IMR-90 (cell line): ENCODE measurements at regions not wholly inside any gene's neighbourhood (a gene's known extent, or its start where the extent isn't known, plus 50 kb on each side); places are given as distances from the start of the nearest gene placed in this dataset.

Experiments used
- ATAC-seq: fragments of 200-7000 bp; cut with Tn5 transposase; 2 replicates; pipeline ENCODE4 v1.9.1; 2020; ENCODE audit warnings: low read depth, mild to moderate bottlenecking, moderate library complexity
- BruUV-seq: library from RNA; stranded (reverse); fragments of 400-500 nt; replicated peaks from 2 replicates; lab custom pipeline; 2021; lab: Mats Ljungman, UMichigan
- CTCF ChIA-PET: fragments of 300-600 bp; formaldehyde crosslinking; extraction: SDS; loops from one replicate; lab custom pipeline; 2021; ENCODE audit warnings: antibody characterized with exemption; lab: Yijun Ruan, JAX
- POLR2A ChIA-PET: fragments of 300-600 bp; sonication (Branson Sonifier 250); formaldehyde crosslinking; loops from one replicate; lab custom pipeline; 2022; ENCODE audit warnings: antibody characterized with exemption; ENCODE audit not compliant: unreplicated experiment; lab: Charles Lee
- DNase-seq: peaks from one replicate; pipeline ENCODE4 v3.0.0; 2013
- H2AFZ ChIP-seq: replicated peaks from 2 replicates; pipeline ENCODE3; 2013; ENCODE audit warnings: low read length, mild to moderate bottlenecking; ENCODE audit not compliant: poor library complexity
- H2AK5ac ChIP-seq: 2 replicates; pipeline ENCODE4 v1.6.1; 2013; ENCODE audit warnings: low read depth, low read length, inconsistent platforms
- H2AK9ac ChIP-seq: replicated peaks from 2 replicates; pipeline ENCODE3; 2013; ENCODE audit warnings: mild to moderate bottlenecking, low read depth, low read length, moderate library complexity; ENCODE audit not compliant: poor library complexity
- H2BK120ac ChIP-seq: 2 replicates; pipeline ENCODE4 v1.6.1; 2013; ENCODE audit warnings: low read depth, low read length, inconsistent platforms
- H2BK15ac ChIP-seq: 3 replicates; pipeline ENCODE4 v1.6.1; 2013; ENCODE audit warnings: low read depth, low read length, inconsistent platforms
- H2BK20ac ChIP-seq: 2 replicates; pipeline ENCODE4 v1.6.1; 2013; ENCODE audit warnings: low read depth, mild to moderate bottlenecking, inconsistent platforms, low read length, moderate library complexity
- H2BK5ac ChIP-seq: 2 replicates; pipeline ENCODE4 v1.6.1; 2013; ENCODE audit warnings: mild to moderate bottlenecking, low read depth, low read length, inconsistent platforms; ENCODE audit not compliant: poor library complexity, severe bottlenecking
- H3K14ac ChIP-seq: replicated peaks from 2 replicates; pipeline ENCODE4 v1.6.1; 2013; ENCODE audit warnings: low read depth, low read length, inconsistent platforms
- H3K18ac ChIP-seq: 2 replicates; pipeline ENCODE4 v1.6.1; 2013; ENCODE audit warnings: low read depth, low read length, control low read depth
- H3K23ac ChIP-seq: 2 replicates; pipeline ENCODE4 v1.6.1; 2013; ENCODE audit warnings: low read depth, low read length, inconsistent platforms
- H3K27ac ChIP-seq: 2 replicates; pipeline ENCODE4 v1.5.1; 2013; ENCODE audit warnings: mild to moderate bottlenecking, control low read depth, low read length; ENCODE audit not compliant: insufficient read depth
- H3K27me3 ChIP-seq: 2 replicates; pipeline ENCODE4 v1.6.1; 2013; ENCODE audit warnings: low read length; ENCODE audit not compliant: control insufficient read depth, insufficient read depth
- H3K36me3 ChIP-seq: 2 replicates; pipeline ENCODE4 v1.6.1; 2013; ENCODE audit warnings: low read length, mixed read lengths; ENCODE audit not compliant: control insufficient read depth, insufficient read depth
- H3K4ac ChIP-seq: 2 replicates; pipeline ENCODE4 v1.6.1; 2013; ENCODE audit warnings: low read depth, low read length, inconsistent platforms
- H3K4me1 ChIP-seq: 2 replicates; pipeline ENCODE4 v1.6.1; 2013; ENCODE audit warnings: low read length, mixed read lengths; ENCODE audit not compliant: control insufficient read depth, insufficient read depth
- H3K4me2 ChIP-seq: 2 replicates; pipeline ENCODE4 v1.6.1; 2013; ENCODE audit warnings: low read depth, mild to moderate bottlenecking, control low read depth, low read length, moderate library complexity
- H3K4me3 ChIP-seq: 2 replicates; pipeline ENCODE4 v1.5.1; 2013; ENCODE audit warnings: low read depth, mild to moderate bottlenecking, control low read depth, low read length, moderate library complexity; ENCODE audit not compliant: insufficient read depth
- H3K56ac ChIP-seq: 2 replicates; pipeline ENCODE4 v1.6.1; 2013; ENCODE audit warnings: low read length, inconsistent platforms; ENCODE audit not compliant: insufficient read depth; ENCODE audit errors: extremely low read depth
- H3K79me1 ChIP-seq, 2 experiments: 2 replicates each; pipeline ENCODE4 v1.6.1; 2013; ENCODE audit warnings: low read length in 2 of 2, inconsistent platforms in 1 of 2, low read depth in 1 of 2
- H3K9ac ChIP-seq: 2 replicates; pipeline ENCODE4 v1.6.1; 2013; ENCODE audit warnings: low read depth, low read length, control low read depth
- H3K9me1 ChIP-seq: 2 replicates; pipeline ENCODE4 v1.6.1; 2013; ENCODE audit warnings: low read length, inconsistent platforms; ENCODE audit not compliant: insufficient read depth
- H3K9me3 ChIP-seq: 2 replicates; pipeline ENCODE4 v1.6.1; 2013; ENCODE audit warnings: low read length; ENCODE audit not compliant: control insufficient read depth, insufficient read depth
- H4K20me1 ChIP-seq: 2 replicates; pipeline ENCODE4 v1.6.1; 2013; ENCODE audit warnings: low read length, inconsistent platforms; ENCODE audit not compliant: insufficient read depth
- H4K5ac ChIP-seq: 2 replicates; pipeline ENCODE4 v1.6.1; 2013; ENCODE audit warnings: mild to moderate bottlenecking, low read depth, low read length, control low read depth
- H4K8ac ChIP-seq, 2 experiments: 2 replicates each; pipeline ENCODE4 v1.6.1; 2013; ENCODE audit warnings: low read depth in 2 of 2, low read length in 2 of 2, control low read depth in 1 of 2, inconsistent platforms in 1 of 2
- H4K91ac ChIP-seq: 2 replicates; pipeline ENCODE4 v1.6.1; 2013; ENCODE audit warnings: low read depth, low read length, inconsistent platforms; ENCODE audit not compliant: insufficient read depth
- BHLHE40 ChIP-seq: fragments of 150-350 bp; IDR thresholded peaks from 2 replicates; pipeline ENCODE4 v1.6.1; 2016; ENCODE audit warnings: mild to moderate bottlenecking, low read depth, low read length
- CHD1 ChIP-seq: IDR thresholded peaks from 2 replicates; pipeline ENCODE4 v1.6.1; 2012; ENCODE audit warnings: low read depth, low read length, improper control_type of control experiment
- CTCF ChIP-seq: conservative IDR thresholded peaks from 2 replicates; pipeline ENCODE4 v1.5.1; 2012; ENCODE audit warnings: mild to moderate bottlenecking, low read depth, low read length, improper control_type of control experiment
- ELK1 ChIP-seq: fragments of 150-350 bp; IDR thresholded peaks from 2 replicates; pipeline ENCODE4 v1.6.1; 2016; ENCODE audit warnings: low read depth, mild to moderate bottlenecking, low read length, moderate library complexity, borderline replicate concordance
- FOS ChIP-seq: fragments of 150-350 bp; IDR thresholded peaks from 2 replicates; pipeline ENCODE4 v1.6.1; 2016; ENCODE audit warnings: low read depth, low read length
- MAFK ChIP-seq: IDR thresholded peaks from 2 replicates; pipeline ENCODE4 v1.6.1; 2012; ENCODE audit warnings: low read depth, low read length, improper control_type of control experiment
- MXI1 ChIP-seq: IDR thresholded peaks from 2 replicates; pipeline ENCODE4 v1.6.1; 2012; ENCODE audit warnings: low read depth, mild to moderate bottlenecking, low read length, moderate library complexity, borderline replicate concordance
- RAD21 ChIP-seq: IDR thresholded peaks from 2 replicates; pipeline ENCODE4 v1.6.1; 2012; ENCODE audit warnings: low read length, improper control_type of control experiment
- RCOR1 ChIP-seq: IDR thresholded peaks from 2 replicates; pipeline ENCODE4 v1.6.1; 2012; ENCODE audit warnings: mild to moderate bottlenecking, low read length, improper control_type of control experiment; ENCODE audit not compliant: insufficient replicate concordance
- WGBS, 2 experiments: methylation state at CpG; one replicate each; pipeline versions ENCODE4 v1.1.5 to v1.1.7; 2013; ENCODE audit warnings: missing lambda C conversion rate in 2 of 2; ENCODE audit not compliant: insufficient read length in 1 of 2; ENCODE audit errors: extremely low coverage in 2 of 2; 5-methylcytosine and 5-hydroxymethylcytosine counted together
- dilution Hi-C: fragments of 300-500 bp; cut with HindIII; formaldehyde crosslinking; loops from one replicate; pipeline ENCODE4 v1.14.3; 2018; ENCODE audit warnings: low sequenced_read_pairs; ENCODE audit not compliant: unreplicated experiment
- in situ Hi-C: fragments of 300-500 bp; cut with MboI; formaldehyde crosslinking; loops from 3 replicates; pipeline ENCODE4 v1.14.3; 2019; ENCODE audit warnings: low sequenced_read_pairs, inconsistent platforms, mixed read lengths
- intact Hi-C: fragments of 100-400 bp; cut with micrococcal nuclease; formaldehyde crosslinking; loops from 2 replicates; pipeline ENCODE4 v1.10.0; 2022

GRCh38 chr16:60852635-60853034 lies 1183.6 kb downstream of the CDH8 start:
- no peak overlapping the region for H3K18ac ChIP-seq
- no peak overlapping the region for H2BK20ac ChIP-seq
- ChIA-PET CTCF (no interaction called here), POLR2A (no interaction called here)
- H2BK5ac ChIP-seq: no peak overlapping the region
- no peak overlapping the region for H2BK120ac ChIP-seq
- no peak overlapping the region for H3K23ac ChIP-seq
- no peak overlapping the region for H4K91ac ChIP-seq
- no peak overlapping the region for H2BK15ac ChIP-seq
- H4K8ac ChIP-seq: no peak overlapping the region
- H3K4me3 ChIP-seq: no peak overlapping the region
- H2AK5ac ChIP-seq: no peak overlapping the region
- no peak overlapping the region for H3K27ac ChIP-seq
- in situ Hi-C loops: no loop called here
- peaks cover 7% of the 10 kb centered on the region; the same call in 1 of the 2 replicates for H3K9me3 ChIP-seq
- WGBS, 2 experiments: no CpG with 5 or more reads among the region's 3 CpGs
- no peak overlapping the region for H3K4me2 ChIP-seq
- no peak overlapping the region for H2AK9ac ChIP-seq
- no peak for TF ChIP-seq RCOR1
- TF ChIP-seq BHLHE40: no peak
- no peak for TF ChIP-seq MAFK
- TF ChIP-seq CTCF: no peak
- TF ChIP-seq CHD1: no peak
- TF ChIP-seq ELK1: no peak
- TF ChIP-seq MXI1: no peak
- TF ChIP-seq FOS: no peak
- no peak for TF ChIP-seq RAD21
- no peak overlapping the region for H4K5ac ChIP-seq
- no peak overlapping the region for H3K9ac ChIP-seq
- ATAC-seq (no peak), DNase-seq (no peak)
- no peaks in the 10 kb centered on the region for H4K20me1 ChIP-seq
- H3K36me3 ChIP-seq: no peaks in the 10 kb centered on the region
- H3K9me1 ChIP-seq: no peaks in the 10 kb centered on the region
- no peak overlapping the region for H2AFZ ChIP-seq
- no peaks in the 10 kb centered on the region for H3K27me3 ChIP-seq
- no peak overlapping the region for H3K56ac ChIP-seq
- no peak overlapping the region for H3K14ac ChIP-seq
- intact Hi-C loops: no loop called here
- H3K4me1 ChIP-seq: no peaks in the 10 kb centered on the region
- no peak overlapping the region for H3K4ac ChIP-seq
- dilution Hi-C loops: no loop called here
- no TSS peak for BruUV-seq
- no peaks in the 10 kb centered on the region for H3K79me1 ChIP-seq
